ENCODE measurements at regions not wholly inside any gene's neighbourhood (a gene's known extent, or its start where the extent isn't known, plus 50 kb on each side); places are given as distances from the start of the nearest gene placed in this dataset.

GRCh38 chr18:38565513-38565912, 999.9 kb upstream of the CELF4 start:
- TF ChIP-seq CTCF (IDR thresholded peaks at IDR 0.05) (no peak), POLR2A (IDR thresholded peaks at IDR 0.05) (no peak)

Data from testis (tissue), 2 donors.